HCT116 (cell line): ENCODE measurements at regions not wholly inside any gene's neighbourhood (a gene's known extent, or its start where the extent isn't known, plus 50 kb on each side); places are given as distances from the start of the nearest gene placed in this dataset.

ENCODE experiments used
- ATAC-seq: fragments of 200-7000 bp; cut with Tn5 transposase; 2 replicates; pipeline ENCODE4 v1.9.1; 2020; ENCODE audit warnings: mild to moderate bottlenecking, moderate library complexity
- BruUV-seq: library from RNA; stranded (reverse); fragments of 400-500 nt; replicated peaks from 2 replicates; lab custom pipeline; 2021; lab: Mats Ljungman, UMichigan
- CTCF ChIA-PET: fragments of 300-600 bp; sonication (Branson Sonifier 250); formaldehyde crosslinking; loops from one replicate; lab custom pipeline; 2021; ENCODE audit warnings: antibody characterized with exemption; lab: Charles Lee
- POLR2A ChIA-PET: fragments of 300-600, 350-600 bp; sonication (Branson Sonifier 250); formaldehyde crosslinking; loops from one replicate; lab custom pipeline; 2021; ENCODE audit warnings: antibody characterized with exemption; lab: Charles Lee
- RAD21 ChIA-PET, 2 experiments: fragments of 300-600 bp; sonication (Branson Sonifier 250); formaldehyde crosslinking; loops; one replicate each; lab custom pipeline; 2023; ENCODE audit warnings: low total read pairs in 2 of 2; ENCODE audit not compliant: uncharacterized antibody in 2 of 2, unreplicated experiment in 2 of 2, low non-redundant PET in 1 of 2; lab: Charles Lee
- DNase-seq: peaks from one replicate; pipeline ENCODE4 v3.0.0-alpha.2; 2010; ENCODE audit warnings: low read depth, low spot score
- H2AFZ ChIP-seq: fragments of 200-600 bp; shearing (Covaris generic), sonication (generic); 2 replicates; pipeline ENCODE4 v1.6.1; 2017; ENCODE audit warnings: low read depth, mixed run types, mixed read lengths, antibody characterized with exemption, low read length; ENCODE audit not compliant: poor library complexity, severe bottlenecking
- H3K27ac ChIP-seq: 2 replicates; pipeline ENCODE4 v1.5.1; 2012; ENCODE audit warnings: low read depth, low read length
- H3K27me3 ChIP-seq: fragments of 200-600 bp; sonication (generic); 2 replicates; pipeline ENCODE4 v1.6.1; 2016; ENCODE audit warnings: mixed run types, low read length, mixed read lengths; ENCODE audit not compliant: insufficient read depth
- H3K36me3 ChIP-seq, 2 experiments: fragments of 200-500 bp in 1 of 2; fragments of 200-600 bp in 1 of 2; sonication (Bioruptor generic) in 1 of 2; sonication (generic) in 1 of 2; 2 replicates each; pipeline versions ENCODE4 v1.5.1 to v1.6.1; 2014 to 2016; ENCODE audit warnings: low read length in 2 of 2, inconsistent platforms in 1 of 2, mixed read lengths in 1 of 2, mixed run types in 1 of 2; ENCODE audit not compliant: insufficient read depth in 2 of 2, control insufficient read depth in 1 of 2
- H3K4me1 ChIP-seq, 2 experiments: fragments of 200-600 bp in 1 of 2; sonication (generic) in 1 of 2; 2 replicates each; pipeline versions ENCODE4 v1.5.1 to v1.6.1; 2012 to 2017; ENCODE audit warnings: low read length in 2 of 2, inconsistent platforms in 1 of 2, mild to moderate bottlenecking in 1 of 2, mixed read lengths in 1 of 2, mixed run types in 1 of 2, moderate library complexity in 1 of 2; ENCODE audit not compliant: insufficient read depth in 2 of 2, control insufficient read depth in 1 of 2
- H3K4me2 ChIP-seq: fragments of 200-600 bp; sonication (generic); 2 replicates; pipeline ENCODE4 v1.6.1; 2017; ENCODE audit warnings: mixed run types, low read length, mixed read lengths
- H3K4me3 ChIP-seq, 2 experiments: fragments of 200-600 bp in 1 of 2; sonication (generic) in 1 of 2; replicated peaks in 1 of 2; 2 replicates each; pipeline ENCODE4 v1.5.1; 2011 to 2016; ENCODE audit warnings: low read length in 2 of 2, control low read depth in 1 of 2, low read depth in 1 of 2, mild to moderate bottlenecking in 1 of 2, mixed read lengths in 1 of 2, mixed run types in 1 of 2
- H3K79me2 ChIP-seq: fragments of 200-600 bp; sonication (generic); 2 replicates; pipeline ENCODE4 v1.6.1; 2017; ENCODE audit warnings: mild to moderate bottlenecking, mixed run types, low read length, moderate library complexity, mixed read lengths; ENCODE audit not compliant: insufficient read depth
- H3K9ac ChIP-seq: fragments of 200-600 bp; sonication (generic); 2 replicates; pipeline ENCODE4 v1.6.1; 2016; ENCODE audit warnings: low read length, mixed read lengths
- H3K9me2 ChIP-seq: fragments of 200-600 bp; sonication (generic), shearing (Covaris generic); 2 replicates; pipeline ENCODE4 v1.6.1; 2017; ENCODE audit warnings: mixed run types, mild to moderate bottlenecking, moderate library complexity; ENCODE audit not compliant: insufficient read depth
- H3K9me3 ChIP-seq, 2 experiments: fragments of 200-500 bp in 1 of 2; fragments of 200-600 bp in 1 of 2; sonication (Bioruptor generic) in 1 of 2; sonication (generic) in 1 of 2; 2 replicates each; pipeline ENCODE4 v1.6.1; 2014 to 2017; ENCODE audit warnings: low read length in 2 of 2, mixed read lengths in 2 of 2, inconsistent platforms in 1 of 2, low read depth in 1 of 2, mild to moderate bottlenecking in 1 of 2, mixed run types in 1 of 2, moderate library complexity in 1 of 2; ENCODE audit not compliant: control insufficient read depth in 1 of 2, insufficient read depth in 1 of 2
- H4K20me1 ChIP-seq: fragments of 200-600 bp; sonication (generic), shearing (Covaris generic); 2 replicates; pipeline ENCODE4 v1.6.1; 2017; ENCODE audit warnings: mixed run types, mild to moderate bottlenecking, moderate library complexity; ENCODE audit not compliant: insufficient read depth
- CEBPB ChIP-seq: IDR thresholded peaks from 2 replicates; pipeline ENCODE4 v1.6.1; 2012; ENCODE audit warnings: low read depth
- CTCF ChIP-seq, 3 experiments: fragments of 200-600 bp in 1 of 3; sonication (generic) in 1 of 3; IDR thresholded peaks in 2 of 3; conservative IDR thresholded peaks in 1 of 3; 2 replicates each; pipeline ENCODE4 v1.5.1; 2012 to 2017; ENCODE audit warnings: low read depth in 2 of 3, low read length in 2 of 3, antibody characterized with exemption in 1 of 3, borderline replicate concordance in 1 of 3, control low read depth in 1 of 3, mild to moderate bottlenecking in 1 of 3, mixed read lengths in 1 of 3, mixed run types in 1 of 3, moderate library complexity in 1 of 3; ENCODE audit not compliant: insufficient read depth in 1 of 3
- EGR1 ChIP-seq: IDR thresholded peaks from 2 replicates; pipeline ENCODE4 v1.6.1; 2012; ENCODE audit warnings: low read depth
- EZH2 ChIP-seq: fragments of 200-600 bp; sonication (generic); IDR thresholded peaks from 2 replicates; pipeline ENCODE4 v1.6.1; 2017; ENCODE audit warnings: antibody characterized with exemption, mixed run types
- FOSL1 ChIP-seq: IDR thresholded peaks from 2 replicates; pipeline ENCODE4 v1.6.1; 2012; ENCODE audit warnings: low read depth
- JUND ChIP-seq: IDR thresholded peaks from 2 replicates; pipeline ENCODE4 v1.6.1; 2012
- POLR2A ChIP-seq: IDR thresholded peaks from 2 replicates; pipeline ENCODE4 v1.7.0; 2011; ENCODE audit warnings: borderline replicate concordance; ENCODE audit not compliant: insufficient read depth, insufficient read length; ENCODE audit errors: extremely low read depth
- POLR2AphosphoS5 ChIP-seq: IDR thresholded peaks from 2 replicates; pipeline ENCODE4 v1.6.1; 2011; ENCODE audit warnings: mild to moderate bottlenecking, low read depth, low read length, moderate library complexity
- SP1 ChIP-seq: IDR thresholded peaks from 2 replicates; pipeline ENCODE4 v1.6.1; 2012; ENCODE audit warnings: low read depth
- TCF7L2 ChIP-seq: IDR thresholded peaks from 2 replicates; pipeline ENCODE4 v1.7.0; 2011; ENCODE audit warnings: borderline replicate concordance, inconsistent platforms; ENCODE audit not compliant: insufficient read depth, insufficient read length; ENCODE audit errors: extremely low read depth
- intact Hi-C: fragments of 100-400 bp; cut with micrococcal nuclease; formaldehyde crosslinking; loops from 2 replicates; pipeline ENCODE4 v1.10.0; 2022

GRCh38 chr6:92690997-92691599, 728.3 kb downstream of the EPHA7 start (continued):
- no peak for TF ChIP-seq POLR2A
- TF ChIP-seq CTCF (IDR thresholded peaks at IDR 0.05 in 2 of 3, conservative IDR thresholded peaks at IDR 0.05 in 1 of 3; ENCODE audit: borderline replicate concordance in 1 of 3, insufficient read depth in 1 of 3, low read depth in 2 of 3, low read length in 2 of 3) = no peak

DNA sequence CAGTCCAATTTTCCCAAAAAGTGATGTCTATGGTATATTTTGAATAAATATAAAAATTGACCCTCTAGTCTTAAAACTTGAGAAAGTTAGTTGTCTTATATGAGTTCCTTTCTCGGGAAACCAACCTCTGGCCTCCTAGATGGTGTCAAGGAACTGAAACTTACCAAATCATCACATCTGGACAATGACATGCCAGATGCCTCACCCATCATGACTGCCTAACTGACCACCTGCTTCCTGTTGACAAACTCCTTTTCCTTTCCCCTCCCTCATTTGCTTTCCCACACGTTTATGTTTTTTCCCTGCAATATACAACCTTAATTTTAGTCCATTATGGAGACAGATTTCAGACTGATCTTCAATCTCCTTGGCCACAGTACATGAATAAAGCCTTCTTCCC, 731.0 kb downstream of the EPHA7 start:
- CTCF ChIA-PET = no interaction called here

More for the DNA sequence above, 731.0 kb downstream of the EPHA7 start:
- ATAC-seq = no peak
- Histone ChIP-seq H3K36me3 (no peaks in the 10 kb centered on the region), H3K27ac (no peak overlapping the region), H3K4me1 (no peaks in the 10 kb centered on the region), H2AFZ (no peak overlapping the region), H4K20me1 (no peaks in the 10 kb centered on the region), H3K9me2 (no peaks in the 10 kb centered on the region), H3K9me3 (peaks cover 4 to 13% of the 10 kb centered on the region in 2 experiments; a peak in 2 of 4 replicates), H3K27me3 (no peaks in the 10 kb centered on the region), H3K79me2 (no peaks in the 10 kb centered on the region), H3K9ac (no peak overlapping the region), H3K4me3 (no peak overlapping the region), H3K4me2 (no peak overlapping the region)
- POLR2A ChIA-PET = no interaction called here
- intact Hi-C loops = no loop called here
- no peak for DNase-seq
- no TSS peak for BruUV-seq
- no peak for TF ChIP-seq CEBPB
- no peak for TF ChIP-seq SP1
- TF ChIP-seq POLR2AphosphoS5 = no peak
- no peak for TF ChIP-seq EZH2
- TF ChIP-seq FOSL1 = no peak
- TF ChIP-seq JUND = no peak
- TF ChIP-seq EGR1 = no peak
- TF ChIP-seq TCF7L2 = no peak
- RAD21 ChIA-PET = no interaction called here
